Naive B cell (primary cell): ENCODE measurements at regions not wholly inside any gene's neighbourhood (a gene's known extent, or its start where the extent isn't known, plus 50 kb on each side); places are given as distances from the start of the nearest gene placed in this dataset.
"Not testable (repeated sequence)": the region's sequence is repeated elsewhere in the genome, so short reads cannot be mapped to it uniquely, and the experiment has no call there.

Source experiments
- ATAC-seq, 2 donors: fragments of 150-1000 bp; cut with Tn5 transposase; 2 replicates each; pipeline ENCODE4 v1.10.0; 2021; ENCODE audit warnings: low read depth in 2 of 2, mild to moderate bottlenecking in 2 of 2, moderate library complexity in 2 of 2
- DNase-seq: peaks from one replicate; pipeline ENCODE4 v3.0.0; 2022
- H3K27ac Mint-ChIP-seq, 6 donors: one replicate each; pipeline ENCODE4 v1.8.0; 2020 to 2022; ENCODE audit warnings: mild to moderate bottlenecking in 6 of 6, mixed read lengths in 6 of 6, moderate library complexity in 5 of 6, inconsistent platforms in 2 of 6
- H3K27me3 Mint-ChIP-seq, 3 donors: one replicate each; pipeline ENCODE4 v1.8.0; 2021 to 2022; ENCODE audit warnings: mixed read lengths in 3 of 3, mild to moderate bottlenecking in 1 of 3
- H3K36me3 Mint-ChIP-seq, 2 donors: one replicate each; pipeline ENCODE4 v1.8.0; 2020 to 2022; ENCODE audit warnings: mixed read lengths in 2 of 2, inconsistent platforms in 1 of 2, mild to moderate bottlenecking in 1 of 2
- H3K4me1 Mint-ChIP-seq, 3 donors: one replicate each; pipeline ENCODE4 v1.8.0; 2020 to 2022; ENCODE audit warnings: mixed read lengths in 3 of 3, inconsistent platforms in 1 of 3, mild to moderate bottlenecking in 1 of 3, moderate library complexity in 1 of 3
- H3K4me3 Mint-ChIP-seq, 8 donors: one replicate each; pipeline ENCODE4 v1.8.0; 2020 to 2022; ENCODE audit warnings: mild to moderate bottlenecking in 8 of 8, mixed read lengths in 8 of 8, moderate library complexity in 8 of 8, inconsistent platforms in 2 of 8
- H3K9me3 Mint-ChIP-seq, 7 donors: one replicate each; pipeline ENCODE4 v1.8.0; 2020 to 2022; ENCODE audit warnings: mixed read lengths in 7 of 7, mild to moderate bottlenecking in 5 of 7, inconsistent platforms in 2 of 7, moderate library complexity in 1 of 7

- no peak overlapping the region for H3K27ac Mint-ChIP-seq
- H3K4me3 Mint-ChIP-seq: no peak overlapping the region
- ATAC-seq (no peak), DNase-seq (no peak)
- peaks cover 0 to 21% (median 19%) of the 10 kb centered on the region in 3 donors for H3K27me3 Mint-ChIP-seq
- H3K36me3 Mint-ChIP-seq: no peaks in the 10 kb centered on the region
- H3K9me3 Mint-ChIP-seq: peaks cover 0 to 4% (median 2%) of the 10 kb centered on the region in 7 donors
- H3K4me1 Mint-ChIP-seq: no peaks in the 10 kb centered on the region
These were observed 82.4 kb upstream of the STC2 start for GRCh38 chr5:173410459-173411233.

DNA sequence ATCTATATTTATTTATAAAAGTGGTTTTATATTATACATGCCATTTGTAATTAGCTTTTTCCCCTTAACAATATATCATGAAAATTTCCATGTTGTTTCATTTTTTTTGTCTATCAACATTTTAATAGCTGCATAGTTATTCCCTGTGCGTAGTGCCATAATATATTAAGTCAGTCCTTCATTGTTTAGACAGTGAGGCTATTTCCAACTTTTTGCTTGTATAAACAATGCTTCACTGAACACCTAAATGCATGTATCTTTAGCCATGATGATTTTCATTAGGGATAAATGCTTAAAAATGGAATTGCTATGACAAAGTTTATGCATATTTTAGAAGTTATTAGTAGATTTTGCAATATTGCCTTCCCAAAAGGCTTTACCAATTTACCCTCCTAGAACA lies 80.7 kb upstream of the STC2 start:
- H3K27me3 Mint-ChIP-seq: peaks cover 0 to 19% (median 16%) of the 10 kb centered on the region in 3 donors
- no peak overlapping the region for H3K27ac Mint-ChIP-seq
- no peaks in the 10 kb centered on the region for H3K4me1 Mint-ChIP-seq
- H3K4me3 Mint-ChIP-seq: no peak overlapping the region
- peaks cover 0 to 2% (median 0%) of the 10 kb centered on the region in 7 donors for H3K9me3 Mint-ChIP-seq
- DNase-seq: no peak
- no peak for ATAC-seq
- H3K36me3 Mint-ChIP-seq: no peaks in the 10 kb centered on the region

GRCh38 chr5:173399851-173400250 lies 71.6 kb upstream of the STC2 start:
- Mint-ChIP-seq H3K27me3 (peaks cover 0 to 11% (median 3%) of the 10 kb centered on the region in 3 donors), H3K27ac (no peak overlapping the region), H3K4me1 (no peaks in the 10 kb centered on the region), H3K36me3 (no peaks in the 10 kb centered on the region), H3K4me3 (no peak overlapping the region), H3K9me3 (peaks cover 4 to 15% (median 6%) of the 10 kb centered on the region in 7 donors)
- DNase-seq: no peak
- ATAC-seq: no peak

DNA sequence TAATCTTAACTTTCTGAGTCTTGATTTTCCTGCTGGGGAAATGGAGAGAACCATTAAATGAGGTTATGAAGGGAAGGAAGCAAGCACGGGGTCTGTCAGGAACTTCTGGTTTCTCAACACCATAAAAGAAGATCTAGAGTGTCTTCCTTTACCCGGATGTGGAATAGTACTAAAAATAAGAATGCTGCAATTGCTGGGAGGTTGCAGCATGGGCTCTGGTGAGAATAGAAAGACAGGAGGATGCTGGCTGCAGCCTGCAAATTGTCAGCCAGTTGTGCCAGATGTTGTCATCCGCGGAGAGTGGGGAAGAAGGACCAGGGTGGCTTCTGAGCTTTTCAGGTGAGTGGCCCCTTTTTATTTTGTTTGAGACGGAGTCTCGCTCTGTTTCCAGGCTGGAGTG lies 69.3 kb upstream of the STC2 start:
- Mint-ChIP-seq H3K27me3 (peaks cover 0 to 11% (median 8%) of the 10 kb centered on the region in 3 donors), H3K4me1 (no peaks in the 10 kb centered on the region), H3K36me3 (no peaks in the 10 kb centered on the region), H3K9me3 (peaks cover 5 to 27% (median 9%) of the 10 kb centered on the region in 7 donors), H3K27ac (no peak overlapping the region), H3K4me3 (no peak overlapping the region)
- DNase-seq (no peak), ATAC-seq (no peak)

DNA sequence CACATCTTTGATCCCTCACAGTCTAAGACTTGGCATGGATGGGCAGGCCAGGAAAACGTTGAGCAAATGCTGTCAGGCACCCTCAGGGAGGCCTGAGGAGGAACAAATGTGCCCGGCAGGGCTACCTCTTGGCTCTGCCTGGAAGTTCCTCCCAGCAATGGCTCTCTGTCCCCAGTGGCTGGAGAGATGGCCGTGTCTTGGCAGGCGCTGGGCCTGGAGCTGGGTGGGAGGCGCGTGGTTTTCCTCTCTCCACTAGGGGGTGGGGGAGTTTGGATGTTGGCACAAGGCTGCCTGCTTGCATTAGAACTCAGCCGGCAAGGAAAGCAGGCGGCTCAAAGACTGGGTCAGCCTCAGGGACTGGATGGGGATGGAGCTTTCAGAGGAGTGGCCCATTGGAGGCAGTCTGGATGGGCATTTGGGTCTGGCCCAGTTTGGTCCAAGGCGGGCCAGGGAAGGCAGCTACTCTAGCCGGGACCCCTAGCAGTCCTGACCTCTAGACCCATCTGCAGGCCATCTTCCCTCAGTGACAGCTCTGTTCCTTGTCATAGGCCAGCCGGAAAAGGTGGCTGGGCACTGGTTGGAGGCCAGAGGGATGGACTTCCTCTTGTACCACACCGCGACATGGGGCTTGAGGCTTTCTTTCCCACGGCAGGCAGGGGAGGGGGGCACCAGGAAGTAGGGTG lies 68.2 kb upstream of the STC2 start:
- DNase-seq (no peak), ATAC-seq (no peak)
- H3K4me1 Mint-ChIP-seq: no peaks in the 10 kb centered on the region
- no peak overlapping the region for H3K4me3 Mint-ChIP-seq
- H3K36me3 Mint-ChIP-seq: no peaks in the 10 kb centered on the region
- no peak overlapping the region for H3K27ac Mint-ChIP-seq
- H3K27me3 Mint-ChIP-seq: peaks cover 0 to 11% (median 8%) of the 10 kb centered on the region in 3 donors
- H3K9me3 Mint-ChIP-seq: peaks cover 4 to 27% (median 6%) of the 10 kb centered on the region in 7 donors

GRCh38 chr5:173395933-173396308 lies 67.7 kb upstream of the STC2 start:
- H3K4me1 Mint-ChIP-seq: no peaks in the 10 kb centered on the region

DNA sequence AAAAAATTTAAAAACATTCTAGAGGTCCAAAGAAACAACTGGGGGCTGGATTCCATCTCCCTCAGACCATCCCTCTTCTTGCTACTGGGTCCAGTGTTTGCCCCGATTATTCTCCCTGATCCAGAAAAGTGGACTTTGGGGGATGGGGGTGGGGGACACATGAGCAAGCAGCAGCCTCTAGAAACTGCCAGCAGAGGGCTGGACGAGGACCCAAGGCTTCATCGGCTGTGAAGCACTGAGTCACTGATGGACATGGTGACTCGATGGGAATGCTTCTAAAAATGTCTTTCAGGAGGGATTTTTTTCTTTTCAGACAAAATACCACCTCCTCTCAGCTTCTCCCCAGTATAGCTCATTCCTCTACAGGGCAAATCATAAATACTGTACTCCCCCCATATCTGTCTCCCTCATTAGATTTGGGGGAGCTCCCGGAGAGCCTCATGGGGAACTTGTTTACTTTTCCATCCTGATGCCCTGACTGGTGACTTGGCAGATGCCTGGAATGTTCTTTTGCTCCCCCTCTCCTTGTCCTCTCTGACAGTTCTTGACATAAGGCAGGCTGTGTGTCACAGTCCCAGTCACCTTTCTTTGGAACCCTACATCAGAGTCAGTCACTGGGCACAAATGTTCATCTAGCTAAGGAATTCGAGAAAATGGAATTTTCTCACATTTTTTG lies 67.2 kb upstream of the STC2 start:
- no peak overlapping the region for H3K27ac Mint-ChIP-seq
- peaks cover 6 to 20% (median 13%) of the 10 kb centered on the region in 3 donors for H3K27me3 Mint-ChIP-seq
- H3K4me1 Mint-ChIP-seq: no peaks in the 10 kb centered on the region
- peaks cover 4 to 27% (median 7%) of the 10 kb centered on the region in 7 donors for H3K9me3 Mint-ChIP-seq
- DNase-seq (no peak), ATAC-seq (no peak)
- H3K4me3 Mint-ChIP-seq: no peak overlapping the region
- no peaks in the 10 kb centered on the region for H3K36me3 Mint-ChIP-seq

More at GRCh38 chr5:173395933-173396308, 67.7 kb upstream of the STC2 start:
- no peak overlapping the region for H3K4me3 Mint-ChIP-seq
- DNase-seq (no peak), ATAC-seq (no peak)
- H3K36me3 Mint-ChIP-seq: no peaks in the 10 kb centered on the region
- H3K27me3 Mint-ChIP-seq: peaks cover under 1 to 14% (median 8%) of the 10 kb centered on the region in 3 donors
- no peak overlapping the region for H3K27ac Mint-ChIP-seq
- H3K9me3 Mint-ChIP-seq: peaks cover 4 to 27% (median 6%) of the 10 kb centered on the region in 7 donors

- Mint-ChIP-seq H3K4me3 (peak overlapping the region in 1 of 8 donors; percentile 26), H3K4me1 (no peaks in the 10 kb centered on the region), H3K36me3 (no peaks in the 10 kb centered on the region), H3K27me3 (peaks cover 10 to 25% (median 20%) of the 10 kb centered on the region in 3 donors), H3K9me3 (peaks cover 4 to 27% (median 12%) of the 10 kb centered on the region in 7 donors), H3K27ac (no peak overlapping the region)
- DNase-seq: no peak
- ATAC-seq: no peak
These were observed 66.5 kb upstream of the STC2 start for GRCh38 chr5:173394701-173395100.

- no peak for DNase-seq
- Mint-ChIP-seq H3K36me3 (no peaks in the 10 kb centered on the region), H3K4me1 (no peaks in the 10 kb centered on the region), H3K27ac (no peak overlapping the region), H3K9me3 (peaks cover 4 to 26% (median 12%) of the 10 kb centered on the region in 7 donors), H3K4me3 (no peak overlapping the region), H3K27me3 (peaks cover 10 to 34% (median 27%) of the 10 kb centered on the region in 3 donors)
- no peak for ATAC-seq
These were observed 64.0 kb upstream of the STC2 start for GRCh38 chr5:173392172-173392571.

DNA sequence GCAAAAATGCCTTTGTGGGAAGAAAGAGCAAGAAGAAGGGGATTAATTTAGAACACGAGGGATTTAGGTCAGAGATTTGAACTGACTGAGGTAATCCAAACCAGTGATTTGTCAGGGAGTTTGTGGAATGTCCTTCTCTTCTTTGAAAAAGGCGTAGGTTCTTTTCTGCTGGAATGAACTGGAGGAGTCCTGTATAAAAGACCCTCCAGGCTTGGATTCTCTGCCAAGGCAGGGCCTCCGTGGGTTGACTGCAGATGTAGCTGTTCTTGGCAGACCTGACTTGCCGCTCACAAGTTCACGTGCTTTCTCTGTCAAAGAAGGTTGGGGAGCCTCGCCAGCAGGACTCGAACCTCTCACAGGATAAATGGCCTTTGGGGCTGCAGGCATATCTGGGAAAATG lies 62.8 kb upstream of the STC2 start:
- Mint-ChIP-seq H3K4me3 (no peak overlapping the region), H3K9me3 (peaks cover 4 to 26% (median 12%) of the 10 kb centered on the region in 7 donors), H3K4me1 (no peaks in the 10 kb centered on the region), H3K36me3 (no peaks in the 10 kb centered on the region), H3K27ac (no peak overlapping the region), H3K27me3 (peaks cover 10 to 29% (median 27%) of the 10 kb centered on the region in 3 donors)
- no peak for DNase-seq
- ATAC-seq: no peak

DNA sequence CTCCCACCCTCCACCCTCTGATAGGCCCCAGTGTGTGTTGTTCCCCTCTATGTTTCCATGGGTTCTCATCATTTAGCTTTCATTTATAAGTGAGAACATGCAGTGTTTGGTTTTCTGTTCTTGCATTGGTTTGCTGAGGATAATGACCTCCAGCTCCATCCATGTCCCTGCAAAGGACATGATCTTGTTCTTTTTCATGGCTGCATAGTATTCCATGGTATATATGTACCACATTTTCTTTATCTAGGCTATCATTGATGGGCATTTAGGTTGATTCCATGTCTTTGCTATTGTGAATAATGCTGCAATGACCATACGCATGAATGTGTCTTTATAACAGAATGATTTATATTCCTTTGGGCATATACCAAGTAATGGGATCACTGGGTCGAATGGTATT lies 59.1 kb upstream of the STC2 start:
- not testable (repeated sequence) for H3K27ac Mint-ChIP-seq, H3K4me1 Mint-ChIP-seq, H3K4me3 Mint-ChIP-seq, H3K36me3 Mint-ChIP-seq, ATAC-seq, DNase-seq
- Mint-ChIP-seq H3K9me3 (peaks cover 3 to 12% (median 9%) of the 10 kb centered on the region in 7 donors), H3K27me3 (peaks cover 18 to 44% (median 26%) of the 10 kb centered on the region in 3 donors)

DNA sequence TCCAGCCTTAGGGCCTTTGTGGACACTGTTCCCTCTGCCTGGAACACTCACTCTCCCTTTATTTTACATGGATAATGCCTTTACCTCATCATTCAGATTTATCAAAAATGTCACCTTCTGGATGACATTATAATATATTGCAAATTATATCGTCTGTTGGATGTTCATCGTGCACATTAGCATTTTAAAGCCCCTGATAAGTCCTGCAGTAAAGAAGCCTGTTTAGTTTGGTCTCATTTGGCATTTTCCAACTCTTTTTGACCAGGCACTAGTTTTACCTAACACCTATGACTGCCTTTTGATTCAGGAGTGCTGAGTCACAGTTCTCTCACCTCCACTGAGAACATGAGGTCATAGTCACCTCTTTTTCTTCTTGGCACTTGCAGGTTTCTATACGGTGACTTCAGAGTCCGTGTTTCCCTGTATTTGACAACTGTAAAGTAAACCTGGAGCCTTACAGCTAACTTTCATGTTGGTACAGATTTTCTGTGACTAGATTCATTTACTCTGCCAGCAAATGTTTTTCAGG lies 57.7 kb upstream of the STC2 start:
- H3K4me1 Mint-ChIP-seq: no peaks in the 10 kb centered on the region
- no peak overlapping the region for H3K27ac Mint-ChIP-seq
- ATAC-seq: no peak
- no peaks in the 10 kb centered on the region for H3K36me3 Mint-ChIP-seq
- peaks cover 2 to 9% (median 5%) of the 10 kb centered on the region in 7 donors for H3K9me3 Mint-ChIP-seq
- H3K4me3 Mint-ChIP-seq: no peak overlapping the region
- H3K27me3 Mint-ChIP-seq: peaks cover 17 to 45% (median 26%) of the 10 kb centered on the region in 3 donors
- DNase-seq: no peak

DNA sequence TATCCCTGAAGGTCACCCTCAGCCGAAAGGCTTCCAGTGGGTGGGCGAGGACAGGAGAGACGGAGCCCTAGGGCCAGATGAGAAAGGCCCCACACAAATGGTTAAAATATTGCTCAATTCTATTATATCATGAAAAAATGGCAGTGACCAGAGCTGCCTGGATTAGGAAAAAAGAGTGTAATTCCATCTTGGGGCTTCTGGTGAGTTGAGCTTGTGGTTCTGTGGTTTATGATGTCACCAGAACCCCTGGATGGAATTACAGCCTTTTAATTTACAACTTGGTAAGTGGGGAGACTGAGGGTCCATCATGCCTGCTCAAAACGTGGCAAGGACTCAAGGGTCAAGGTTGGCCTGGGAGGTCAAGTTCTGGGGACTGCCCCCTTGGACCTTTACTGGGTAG lies 55.5 kb upstream of the STC2 start:
- Mint-ChIP-seq H3K27me3 (peaks cover 9 to 37% (median 20%) of the 10 kb centered on the region in 3 donors), H3K4me3 (peak overlapping the region in 1 of 8 donors; percentile 60), H3K4me1 (no peaks in the 10 kb centered on the region), H3K36me3 (no peaks in the 10 kb centered on the region), H3K9me3 (peaks cover 4 to 11% (median 6%) of the 10 kb centered on the region in 7 donors), H3K27ac (no peak overlapping the region)
- ATAC-seq: no peak
- no peak for DNase-seq
